NCI-H774 (cell line): ENCODE measurements at regions not wholly inside any gene's neighbourhood (a gene's known extent, or its start where the extent isn't known, plus 50 kb on each side); places are given as distances from the start of the nearest gene placed in this dataset.
"Not testable (repeated sequence)": the region's sequence is repeated elsewhere in the genome, so short reads cannot be mapped to it uniquely, and the experiment has no call there.

Source experiments
- DNase-seq: peaks from one replicate; lab custom pipeline; 2025; lab: John Stamatoyannopoulos, UW

DNA sequence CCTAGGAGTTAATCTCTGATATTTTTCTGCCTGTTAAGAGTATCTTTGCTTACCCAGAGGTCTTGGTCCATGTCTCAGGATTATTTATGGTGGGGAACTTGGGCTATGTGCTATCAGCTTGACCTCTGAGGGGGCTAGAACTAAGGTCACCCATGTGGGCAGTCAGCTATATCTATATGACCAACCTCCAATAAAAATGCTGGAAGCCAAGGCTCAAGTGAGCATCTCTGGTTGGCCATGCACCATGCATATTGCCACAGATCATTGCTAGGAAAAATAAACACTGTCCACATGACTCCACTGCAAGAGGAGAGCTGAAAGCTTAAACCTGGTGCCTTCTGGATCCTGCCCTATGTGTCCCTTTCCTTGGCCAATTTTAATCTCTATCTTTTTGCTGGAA is 196.5 kb upstream of the SLC7A11 start:
- DNase-seq, result no peak

DNA sequence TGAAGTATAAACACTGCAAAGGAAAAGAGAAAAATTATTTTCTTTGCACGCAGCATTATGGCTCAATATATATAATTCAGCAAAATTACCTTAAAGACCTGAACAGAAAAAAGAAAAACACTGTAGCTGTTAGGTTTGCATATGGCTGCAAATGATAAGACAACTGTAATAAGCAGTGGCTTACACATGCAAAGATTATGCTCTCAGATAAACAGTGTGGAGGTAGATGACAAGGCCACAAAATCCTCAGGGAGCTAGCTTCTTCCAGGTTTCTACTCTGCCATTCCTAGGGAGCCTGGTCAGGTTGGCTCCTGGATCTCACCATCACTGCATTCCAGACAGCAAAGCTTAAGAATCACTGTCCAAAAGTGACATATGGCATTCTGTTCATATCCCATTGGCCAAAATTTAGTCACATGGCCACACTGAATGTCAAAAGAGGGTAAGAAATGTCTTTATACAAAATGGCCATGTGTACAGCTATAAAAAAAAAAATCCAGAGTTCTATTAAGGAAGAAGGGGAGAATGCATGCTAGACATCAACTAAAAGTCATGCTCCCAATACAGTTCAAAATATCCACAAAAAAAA is 195.2 kb upstream of the SLC7A11 start:
- no peak for DNase-seq

DNA sequence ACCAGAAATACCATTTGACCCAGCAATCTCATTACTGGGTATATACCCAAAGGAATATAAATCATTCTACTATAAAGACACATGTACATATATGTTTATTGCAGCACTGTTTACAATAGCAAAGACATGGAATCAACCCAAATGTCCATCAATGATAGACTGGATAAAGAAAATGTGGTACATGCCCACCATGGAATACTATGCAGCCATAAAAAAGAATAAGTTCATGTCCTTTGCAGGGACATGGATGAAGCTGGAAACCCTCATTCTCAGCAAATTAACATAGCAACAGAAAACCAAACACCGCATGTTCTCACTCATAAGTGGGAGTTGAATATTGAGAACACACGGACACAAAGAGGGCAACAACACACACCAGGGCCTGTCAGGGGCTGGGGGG is 193.6 kb upstream of the SLC7A11 start:
- DNase-seq, result not testable (repeated sequence)

DNA sequence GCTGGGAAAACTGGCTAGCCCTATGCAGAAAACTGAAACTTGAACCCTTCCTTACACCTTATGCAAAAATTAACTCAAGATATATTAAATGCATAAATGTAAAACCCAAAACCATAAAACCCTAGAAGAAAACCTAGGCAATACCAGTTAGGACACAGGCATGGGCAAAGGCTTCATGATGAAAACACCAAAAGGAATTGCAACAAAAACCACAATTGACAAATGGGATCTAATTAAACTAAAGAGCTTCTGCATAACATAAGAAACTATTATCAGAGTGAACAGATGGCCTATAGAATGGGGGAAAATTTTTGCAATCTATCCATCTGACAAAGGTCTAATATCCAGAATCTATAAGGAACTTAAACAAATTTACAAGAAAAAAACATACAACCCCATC is 192.9 kb upstream of the SLC7A11 start:
- DNase-seq, result not testable (repeated sequence)

DNA sequence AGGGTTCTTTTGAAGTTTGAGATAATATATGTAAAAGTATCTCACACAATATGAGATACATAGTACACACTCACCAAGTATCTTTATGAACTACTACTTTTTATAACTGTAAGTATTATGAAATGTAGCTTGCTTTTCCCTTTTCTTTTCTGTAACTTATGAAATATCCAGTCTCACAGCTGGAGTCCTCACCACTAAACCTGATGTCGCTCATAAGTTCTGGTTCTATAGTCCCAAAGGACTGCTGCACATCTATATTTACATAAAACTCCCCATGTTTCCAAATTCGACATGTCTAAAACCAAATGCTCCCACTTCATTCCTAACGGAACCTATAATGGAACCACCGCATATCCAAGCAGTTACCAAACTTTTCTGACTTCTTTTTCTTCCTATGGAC is 186.5 kb upstream of the SLC7A11 start:
- DNase-seq, result no peak

DNA sequence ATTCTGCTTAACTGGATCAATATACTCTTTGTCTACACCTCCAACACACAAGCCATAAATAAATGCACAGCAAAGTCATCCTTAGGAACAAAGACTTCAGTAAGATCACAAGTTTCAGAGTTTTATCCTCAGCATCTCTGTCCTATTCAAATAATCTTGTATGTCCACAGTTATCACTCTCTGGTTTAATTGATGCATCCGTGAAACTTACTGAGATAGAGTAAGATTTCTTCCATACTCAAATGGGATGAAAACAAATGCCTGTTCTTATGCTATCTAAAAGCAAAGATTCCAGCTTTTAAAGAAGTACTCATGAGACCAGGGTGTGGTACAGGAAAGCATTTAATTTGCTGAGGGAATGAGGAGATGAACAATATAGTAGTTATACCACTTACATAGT is 184.6 kb upstream of the SLC7A11 start:
- no peak for DNase-seq

DNA sequence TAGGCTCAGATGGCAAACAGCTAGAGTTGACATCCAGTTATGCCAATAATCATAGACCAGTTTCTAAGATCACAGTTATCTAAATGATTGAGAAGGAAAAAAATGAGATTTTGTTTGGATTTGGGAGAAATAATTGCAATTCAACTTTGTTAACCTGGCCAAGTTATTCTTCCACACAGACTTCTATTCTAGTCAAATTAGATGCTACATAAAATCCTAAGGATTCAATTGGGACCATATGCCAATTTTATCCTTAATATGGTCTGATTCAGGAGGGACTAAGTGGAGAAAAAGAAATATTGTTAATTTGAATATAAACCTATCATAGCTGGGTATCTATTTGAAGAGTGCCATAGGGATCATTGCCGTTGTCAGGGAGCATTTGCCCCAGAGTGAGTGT is 178.3 kb upstream of the SLC7A11 start:
- no peak for DNase-seq

DNA sequence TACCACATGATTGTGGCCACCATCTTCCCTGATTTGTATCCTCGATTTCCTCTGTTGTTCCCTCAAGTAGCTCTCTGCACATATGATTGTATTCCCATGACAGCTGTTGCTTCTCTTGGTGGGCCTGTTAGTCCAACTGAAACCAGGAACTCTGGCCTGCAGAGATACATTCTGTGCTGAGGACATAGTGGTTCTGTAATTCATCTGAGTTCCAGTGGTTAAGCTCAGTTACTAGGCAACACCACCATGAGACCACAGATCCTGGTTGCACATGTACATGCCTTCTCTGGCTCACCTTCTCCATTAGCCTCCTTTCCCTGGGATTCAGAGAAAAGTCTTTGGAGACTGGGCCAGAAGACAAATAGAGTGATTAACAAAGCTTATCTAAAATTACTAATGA is 172.1 kb upstream of the SLC7A11 start:
- no peak for DNase-seq

DNA sequence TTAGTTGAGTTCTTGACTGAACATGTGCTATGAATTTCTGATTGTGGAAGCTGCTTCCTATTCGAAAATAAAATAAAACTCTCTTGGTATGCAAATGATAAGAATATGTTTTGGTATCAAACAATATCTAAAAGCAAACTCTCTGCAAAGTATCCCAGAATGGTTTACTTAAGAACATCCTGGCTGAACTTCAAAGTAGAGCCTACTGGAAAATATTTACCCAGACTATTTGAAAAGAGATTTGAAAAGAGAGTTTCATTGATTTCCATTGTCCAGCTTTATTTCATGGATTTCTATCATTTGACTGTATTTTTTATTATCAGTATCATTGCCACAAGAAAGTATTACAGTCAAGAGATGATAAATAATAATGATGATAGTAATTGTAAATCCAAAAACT is 171.1 kb upstream of the SLC7A11 start:
- DNase-seq, result no peak

DNA sequence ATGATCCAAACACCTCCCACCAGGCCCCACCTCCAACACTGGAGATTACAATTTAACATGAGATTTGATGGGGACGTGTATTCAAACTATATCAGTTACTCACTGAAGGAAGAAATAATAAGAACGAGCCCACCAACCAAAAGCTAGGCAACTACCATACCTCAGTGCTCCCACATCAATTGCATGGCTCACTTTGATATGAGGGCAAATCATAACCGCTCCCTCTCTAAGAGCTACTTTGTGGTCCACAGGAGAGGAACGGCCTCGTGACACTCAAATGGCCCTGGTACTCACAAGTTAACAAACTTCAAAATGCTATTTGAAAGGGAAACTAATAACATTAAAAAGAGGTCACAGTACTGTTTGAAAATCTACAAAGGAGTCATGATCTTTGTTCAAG is 170.7 kb upstream of the SLC7A11 start:
- DNase-seq, result no peak

DNA sequence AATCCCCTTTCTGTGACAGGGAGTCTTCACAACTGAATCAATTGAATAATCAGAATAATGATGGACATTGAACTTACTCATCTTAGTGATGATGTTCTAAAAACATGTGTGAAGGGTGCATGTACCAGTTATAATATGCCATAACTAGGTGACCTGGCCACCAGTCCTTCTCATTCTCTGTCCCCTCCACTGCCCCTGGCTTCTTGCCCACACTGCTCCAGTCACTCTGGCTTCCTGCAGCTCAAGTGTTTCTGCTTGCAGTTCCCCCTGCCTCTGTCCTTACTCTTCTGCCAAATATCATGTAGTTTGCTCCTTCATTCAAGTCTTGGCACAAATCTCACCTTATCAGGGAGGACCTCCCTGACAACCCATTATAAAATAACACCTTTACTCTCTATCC is 168.1 kb upstream of the SLC7A11 start:
- no peak for DNase-seq

DNA sequence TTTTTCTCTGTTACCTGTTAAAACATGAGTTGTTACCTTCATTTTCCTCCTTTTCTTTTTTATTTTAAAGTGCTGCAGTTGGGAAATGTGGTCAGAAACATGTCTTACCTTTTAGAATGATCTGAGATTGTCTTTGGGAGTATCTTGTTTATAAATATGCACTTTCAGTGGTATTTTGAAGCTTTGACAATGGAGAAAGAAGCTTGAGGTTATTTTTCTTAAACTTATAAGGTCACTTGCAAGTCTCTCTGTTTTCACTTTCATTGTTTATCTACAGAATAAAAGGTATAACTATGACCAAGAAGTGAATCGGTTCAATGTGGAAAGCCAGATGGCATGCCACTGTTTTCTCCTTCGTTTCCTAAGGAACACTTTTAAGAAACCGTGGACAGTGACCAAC is 167.5 kb upstream of the SLC7A11 start:
- no peak for DNase-seq

DNA sequence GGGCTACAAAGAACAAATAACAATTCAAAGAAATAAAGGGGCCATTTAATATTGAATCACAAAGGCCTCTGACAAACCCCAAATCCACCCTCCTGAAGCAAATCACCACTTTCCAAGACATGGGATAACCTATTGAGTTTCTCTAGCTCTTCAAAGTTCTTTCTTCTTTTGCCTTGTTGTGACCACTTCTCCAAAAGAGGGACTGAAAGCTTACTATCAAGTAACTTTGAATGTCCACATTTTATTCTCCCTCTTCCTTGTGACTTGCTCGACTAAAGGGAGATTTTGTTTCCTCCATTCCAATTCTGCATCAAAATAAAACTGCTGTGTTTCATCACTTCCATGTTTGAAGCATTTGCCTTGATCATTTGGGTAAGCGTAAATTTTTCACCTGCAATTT is 166.6 kb upstream of the SLC7A11 start:
- no peak for DNase-seq

DNA sequence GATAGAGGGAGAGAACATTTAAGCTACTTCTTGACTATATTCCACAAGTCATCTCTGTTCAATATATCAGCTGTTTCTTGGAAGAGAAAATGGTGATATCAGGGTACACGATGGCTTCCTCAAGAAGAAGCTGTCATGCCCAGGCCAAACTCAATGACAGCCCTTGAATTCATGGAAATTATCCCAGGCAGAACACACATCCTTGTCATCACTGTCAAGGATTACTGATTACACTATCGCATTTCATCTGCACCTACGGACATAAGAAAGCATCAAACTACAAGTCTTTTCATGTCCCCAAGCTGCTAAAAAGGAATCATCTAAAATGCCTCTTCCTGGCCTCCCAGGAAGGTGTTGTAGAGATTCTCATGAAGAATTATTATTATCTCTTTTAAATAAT is 165.2 kb upstream of the SLC7A11 start:
- no peak for DNase-seq

DNA sequence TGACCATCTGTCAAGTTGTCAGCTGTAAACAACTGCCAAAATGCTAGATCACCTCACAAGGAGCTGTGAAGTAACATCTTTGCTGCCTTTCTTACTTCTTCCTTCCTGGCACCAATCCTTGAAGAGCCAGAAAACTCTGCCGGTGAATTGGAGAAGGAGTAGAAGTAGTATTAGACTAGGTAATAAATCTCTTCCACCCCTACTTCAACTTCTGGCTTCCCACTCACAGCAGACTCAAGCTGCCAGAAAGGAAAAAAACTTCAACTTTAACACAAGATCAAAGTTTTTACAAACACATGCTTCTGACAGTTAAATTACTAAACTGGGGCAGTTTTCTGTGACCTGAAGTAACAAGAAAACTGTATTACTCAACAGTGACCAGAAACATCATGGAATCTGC is 164.7 kb upstream of the SLC7A11 start:
- no peak for DNase-seq

DNA sequence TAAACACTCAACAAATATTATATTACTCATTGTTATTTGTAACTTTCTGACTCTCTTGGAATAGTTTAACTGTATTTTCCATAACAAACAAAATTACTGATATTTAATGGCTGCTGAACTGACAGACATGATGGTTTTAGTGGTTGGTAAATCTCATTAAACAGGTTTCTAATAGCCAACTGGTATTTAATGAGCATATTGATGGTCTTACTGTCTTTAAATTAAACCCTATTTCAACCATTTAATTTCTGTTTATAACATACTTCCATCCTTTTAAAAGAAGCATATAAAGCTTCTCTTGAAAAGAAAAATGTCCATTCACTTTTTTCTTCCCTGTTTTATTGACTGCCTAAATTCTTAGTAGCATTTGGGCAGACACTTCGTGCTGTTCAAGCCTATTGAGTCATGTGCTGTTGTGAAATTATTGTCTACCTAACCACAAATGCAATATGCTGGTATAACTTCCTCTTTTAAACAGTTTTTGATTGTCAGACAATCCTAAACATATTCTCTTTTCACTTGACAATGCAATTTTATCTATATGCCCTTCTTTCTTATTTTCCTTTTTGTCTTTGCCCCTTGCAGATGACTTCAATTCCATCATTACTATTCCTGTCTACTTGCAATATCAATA is 163.9 kb upstream of the SLC7A11 start:
- no peak for DNase-seq

DNA sequence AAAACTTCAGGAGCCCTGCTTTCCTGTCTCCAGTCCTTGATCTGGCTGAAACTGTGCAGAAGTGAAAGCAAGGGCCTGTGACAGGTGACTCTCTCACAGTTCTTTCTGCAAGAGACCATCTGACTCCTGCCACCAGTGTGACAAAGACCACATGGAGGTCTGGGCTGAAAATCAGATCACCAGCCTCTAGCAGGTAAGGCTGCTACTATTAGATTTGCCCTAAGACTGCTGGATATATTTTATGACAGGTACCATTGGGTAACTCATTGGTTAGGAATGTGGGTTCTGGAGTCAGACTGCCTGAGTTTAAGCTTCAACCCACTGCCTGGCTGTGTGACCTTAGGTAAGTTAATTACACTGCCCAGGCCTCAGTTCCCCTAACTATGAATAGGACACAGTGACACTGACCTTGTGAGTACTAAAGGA is 163.3 kb upstream of the SLC7A11 start:
- no peak for DNase-seq

DNA sequence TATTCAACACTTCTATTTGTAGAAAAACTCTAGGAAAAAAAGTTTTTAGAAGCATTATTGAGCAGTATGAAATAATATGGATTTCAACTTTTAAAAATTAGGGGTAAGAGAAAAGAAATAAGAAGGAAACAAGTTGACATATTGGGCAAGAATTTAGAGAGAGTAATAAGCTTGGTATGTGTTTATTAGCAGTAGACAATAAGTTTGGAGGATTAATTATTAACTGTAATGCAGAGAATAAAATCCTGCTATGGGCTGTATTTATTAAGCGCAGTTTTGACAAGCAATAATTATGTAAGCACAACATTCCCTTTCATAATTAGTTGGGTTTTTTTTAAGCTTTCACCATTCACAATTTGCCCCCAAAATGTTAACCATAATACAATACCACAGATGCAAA is 162.7 kb upstream of the SLC7A11 start:
- no peak for DNase-seq

DNA sequence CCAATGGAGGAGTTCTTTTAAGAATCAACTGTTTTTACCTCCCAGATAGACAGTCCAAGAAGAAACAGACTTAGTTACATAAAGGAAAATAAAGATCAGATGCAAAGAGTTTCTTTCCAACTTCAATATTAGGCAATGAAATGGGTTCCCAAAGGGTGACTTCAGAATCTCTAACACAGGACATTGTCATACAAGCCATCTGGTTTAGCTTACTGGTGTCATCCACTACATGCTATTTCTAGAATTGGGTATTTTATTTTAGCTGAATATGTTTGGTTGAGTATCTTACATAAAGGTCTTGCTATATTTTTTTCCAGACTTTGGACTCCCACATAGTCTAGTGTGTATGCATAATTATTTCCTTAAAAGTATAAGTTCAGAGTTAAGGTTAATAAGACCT is 162.1 kb upstream of the SLC7A11 start:
- no peak for DNase-seq

DNA sequence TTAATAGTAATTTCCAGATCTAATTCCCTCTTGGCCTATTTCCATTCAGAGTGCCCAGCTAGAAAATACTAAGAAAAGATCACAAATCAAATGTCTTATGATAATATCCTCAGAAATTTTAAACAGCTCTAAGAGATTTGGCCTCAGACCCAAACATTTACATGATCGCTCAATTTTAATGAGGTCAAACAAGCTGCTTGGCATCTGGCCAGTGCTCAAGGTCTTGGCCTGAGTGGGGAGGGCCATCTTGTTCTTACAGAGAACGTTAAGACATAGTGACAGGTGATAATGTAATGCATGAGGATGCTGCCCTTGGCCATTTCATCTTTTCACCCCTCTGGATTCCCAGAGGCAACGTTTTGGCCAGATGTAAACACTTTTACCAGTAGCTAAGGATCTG is 159.2 kb upstream of the SLC7A11 start:
- no peak for DNase-seq

DNA sequence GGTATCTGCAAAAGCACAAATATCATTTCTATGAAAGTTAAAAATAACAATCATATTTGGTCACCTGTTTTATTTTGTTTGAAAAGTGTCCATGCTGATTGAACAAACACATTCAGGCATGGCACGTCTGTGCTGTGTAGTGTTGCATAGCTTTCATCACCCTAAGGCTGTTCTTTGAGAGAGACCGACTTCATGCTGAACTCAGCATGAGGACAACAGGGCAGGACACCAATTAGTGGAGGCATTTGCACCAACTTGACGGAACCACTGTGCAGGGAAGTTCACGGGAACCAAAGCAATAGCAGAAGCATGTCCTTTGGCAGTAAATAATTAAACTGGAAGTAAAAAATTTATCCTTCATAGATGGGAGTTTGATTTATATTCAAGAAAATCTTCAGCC is 158.4 kb upstream of the SLC7A11 start:
- DNase-seq, result no peak

DNA sequence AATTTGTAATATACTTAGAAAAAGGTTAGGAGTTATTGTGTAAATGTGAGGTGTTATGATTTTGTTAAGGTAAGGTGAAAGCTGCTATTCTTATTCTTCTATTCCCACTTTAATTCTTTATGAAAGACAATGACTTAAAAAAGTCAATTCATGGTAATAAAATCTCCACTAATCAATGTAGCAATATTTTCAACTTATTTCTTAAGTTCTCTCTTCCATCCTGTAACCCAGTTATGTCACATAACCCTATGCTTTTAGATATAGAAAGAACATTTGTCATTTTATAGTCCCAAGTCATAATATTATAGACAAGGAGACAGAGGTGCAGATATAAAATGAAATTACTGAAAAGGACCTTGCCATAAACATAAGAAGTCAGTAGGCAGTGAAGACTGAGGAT is 157.9 kb upstream of the SLC7A11 start:
- no peak for DNase-seq

DNA sequence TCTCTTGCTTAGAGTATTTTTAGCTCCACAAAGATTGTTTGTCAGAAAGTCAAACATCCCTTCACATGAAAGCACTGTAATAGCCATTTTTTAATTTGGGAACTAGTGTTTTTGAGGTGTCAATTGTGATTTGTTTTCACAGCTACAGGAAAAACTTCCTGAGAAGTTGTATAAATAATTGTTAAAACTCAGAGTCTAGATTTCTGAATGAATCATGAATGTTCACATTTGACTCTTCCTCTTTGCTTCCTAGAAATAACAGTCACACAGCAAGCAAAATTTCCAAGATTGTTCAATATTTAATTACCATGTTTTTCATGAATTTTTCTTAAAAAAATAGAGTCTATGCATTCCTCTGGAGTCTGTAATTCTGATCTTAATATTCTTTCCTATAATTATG is 156.9 kb upstream of the SLC7A11 start:
- DNase-seq, result no peak

DNA sequence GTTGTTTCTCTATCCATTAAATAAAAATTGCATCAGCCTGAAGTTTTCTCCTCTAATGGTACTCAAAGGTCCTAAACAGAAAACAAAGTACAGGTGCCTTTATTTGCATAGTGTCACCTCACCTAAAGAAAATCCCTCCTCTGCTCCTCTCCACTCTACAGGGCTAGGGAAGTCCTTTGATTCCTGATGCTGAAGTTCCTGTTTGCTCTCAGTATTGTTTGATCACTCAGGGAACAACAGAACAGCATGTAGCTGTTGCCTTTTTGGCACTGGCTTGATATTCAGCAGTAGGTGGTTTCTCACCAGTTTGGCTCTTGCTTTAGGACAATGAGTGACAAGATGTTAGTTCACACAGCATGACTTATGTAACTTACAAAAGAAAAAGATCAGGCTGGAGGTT is 156.2 kb upstream of the SLC7A11 start:
- peak; percentile 59 for DNase-seq
